GM21737 (cell line): ENCODE measurements at regions not wholly inside any gene's neighbourhood (a gene's known extent, or its start where the extent isn't known, plus 50 kb on each side); places are given as distances from the start of the nearest gene placed in this dataset.

Experiments used
- ATAC-seq: cut with Tn5 transposase; IDR thresholded peaks from one replicate; pipeline ENCODE4 v1.9.1; 2021; ENCODE audit warnings: mild to moderate bottlenecking, moderate library complexity; ENCODE audit not compliant: unreplicated experiment

DNA sequence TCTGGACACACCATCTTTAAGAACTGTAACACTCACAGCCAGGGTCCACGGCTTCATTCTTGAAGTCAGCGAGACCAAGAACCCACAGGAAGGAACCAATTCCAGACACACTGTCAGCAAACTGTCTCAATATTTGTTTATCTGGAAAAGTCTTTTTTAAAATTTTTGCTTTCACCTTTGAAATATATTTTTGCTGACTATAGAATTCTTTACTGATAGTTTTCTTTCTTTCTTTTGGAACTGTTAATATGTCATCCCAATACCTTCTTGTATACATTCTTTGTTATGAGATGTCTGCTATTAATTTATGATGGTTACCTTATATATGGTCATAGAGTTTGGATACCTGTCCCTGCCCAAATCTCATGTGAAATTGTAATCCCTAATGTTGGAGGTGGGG is 145.1 kb upstream of the IRX4 start:
- no peak for ATAC-seq

DNA sequence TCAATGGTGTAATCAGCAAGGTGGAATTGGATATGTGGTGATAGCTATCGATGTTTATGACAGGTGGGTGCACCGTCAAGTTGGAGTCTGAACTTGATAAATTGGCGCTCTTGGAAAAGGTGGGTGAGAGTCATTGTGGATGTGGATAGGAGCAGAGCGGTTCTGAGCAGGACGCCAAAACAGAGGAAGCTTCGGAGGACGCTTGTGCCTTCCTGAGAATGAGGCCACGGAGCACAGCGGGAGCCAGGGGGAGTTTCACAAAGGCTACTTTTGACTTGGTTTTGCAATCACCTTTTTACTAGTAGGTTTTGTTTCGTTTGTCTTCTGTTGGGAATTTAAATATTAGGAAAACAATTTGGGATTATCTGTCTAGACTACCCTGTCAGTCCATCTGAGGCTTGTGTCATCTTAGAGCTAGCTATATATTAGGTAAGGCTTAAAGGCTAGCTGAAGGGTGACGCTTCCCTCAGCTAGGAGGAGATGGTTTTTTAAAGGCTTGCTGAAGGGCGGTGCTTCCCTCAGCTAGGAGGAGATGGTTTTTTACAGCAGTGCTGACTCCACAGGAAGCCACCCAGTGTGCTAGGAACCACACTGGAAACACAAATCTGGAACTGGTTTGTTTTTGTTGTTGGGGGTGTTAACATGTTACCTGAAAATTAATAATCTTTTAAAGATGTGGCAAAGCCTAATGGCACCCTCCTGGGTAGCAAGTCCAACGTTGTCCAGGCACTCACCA is 142.4 kb upstream of the IRX4 start:
- ATAC-seq = no peak

DNA sequence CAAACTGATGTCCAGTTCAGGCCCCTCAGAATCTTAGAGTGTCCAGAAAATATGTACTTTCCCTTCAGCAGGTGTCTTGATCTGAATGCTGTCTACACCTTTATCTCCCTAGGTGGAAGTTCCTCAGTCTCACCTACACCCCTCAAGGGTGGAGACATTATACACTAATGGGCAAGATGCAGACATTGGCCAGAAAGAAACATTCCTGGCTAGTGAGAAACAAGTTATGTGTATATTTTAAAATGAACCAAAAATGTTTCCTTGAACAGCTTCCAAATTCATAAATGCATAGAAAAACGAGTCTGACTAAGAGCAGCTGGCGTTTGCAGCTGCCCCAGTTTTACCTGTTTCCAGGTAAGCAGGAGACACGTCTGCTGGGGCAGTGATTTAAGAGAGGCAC is 140.5 kb upstream of the IRX4 start:
- no peak for ATAC-seq

DNA sequence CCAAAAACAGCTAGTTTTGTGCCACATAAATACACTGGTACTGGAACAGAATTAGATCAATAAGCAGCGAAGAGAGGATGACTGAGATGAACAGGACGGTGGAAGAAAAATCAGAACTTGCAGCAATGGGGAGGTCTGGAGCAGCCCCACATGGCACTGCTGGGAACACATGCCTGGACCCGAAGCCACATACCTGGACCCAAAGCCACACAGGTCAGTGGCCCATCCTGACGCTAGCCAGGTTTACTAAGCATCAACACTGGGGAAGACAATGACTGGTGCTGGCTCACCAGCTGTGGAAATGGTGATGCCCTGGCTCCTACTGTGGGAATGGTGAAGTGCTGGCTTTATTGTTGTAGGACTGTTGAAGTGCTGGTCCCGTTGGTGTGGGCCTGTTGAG is 139.7 kb upstream of the IRX4 start:
- no peak for ATAC-seq

DNA sequence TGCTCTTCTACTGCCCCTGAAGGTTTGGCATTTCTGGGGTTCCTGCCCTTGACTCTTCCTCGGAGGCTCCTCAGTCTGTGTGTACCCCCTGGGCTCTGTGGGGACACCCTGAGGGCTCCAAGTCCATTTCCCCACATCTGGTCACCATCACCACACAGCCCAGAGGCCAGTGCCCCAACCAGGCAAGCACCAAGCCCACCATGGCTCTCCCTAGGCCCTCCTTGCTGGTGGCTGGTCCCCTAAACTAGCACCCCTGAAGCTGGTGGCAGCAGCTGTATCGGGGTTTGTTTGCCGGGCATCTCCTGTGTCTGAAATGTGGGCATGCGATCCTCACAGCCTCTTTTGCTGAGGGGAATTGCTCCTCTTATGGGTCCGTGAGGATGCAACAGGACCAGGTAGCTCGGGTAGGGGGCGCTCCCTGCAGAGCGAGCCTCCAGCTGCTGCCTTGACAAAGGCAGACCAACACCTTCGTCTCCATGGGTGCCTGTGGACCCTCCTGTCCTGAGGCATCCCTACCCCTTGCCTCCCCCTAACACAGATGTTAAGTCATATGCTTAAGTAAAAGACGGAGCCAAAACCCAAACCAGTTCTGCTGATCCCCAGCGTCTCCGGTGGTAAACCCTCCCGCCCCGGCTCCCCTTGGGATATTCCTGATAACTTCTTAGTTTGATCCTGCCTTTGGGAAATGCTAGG is 138.9 kb upstream of the IRX4 start:
- ATAC-seq = no peak

DNA sequence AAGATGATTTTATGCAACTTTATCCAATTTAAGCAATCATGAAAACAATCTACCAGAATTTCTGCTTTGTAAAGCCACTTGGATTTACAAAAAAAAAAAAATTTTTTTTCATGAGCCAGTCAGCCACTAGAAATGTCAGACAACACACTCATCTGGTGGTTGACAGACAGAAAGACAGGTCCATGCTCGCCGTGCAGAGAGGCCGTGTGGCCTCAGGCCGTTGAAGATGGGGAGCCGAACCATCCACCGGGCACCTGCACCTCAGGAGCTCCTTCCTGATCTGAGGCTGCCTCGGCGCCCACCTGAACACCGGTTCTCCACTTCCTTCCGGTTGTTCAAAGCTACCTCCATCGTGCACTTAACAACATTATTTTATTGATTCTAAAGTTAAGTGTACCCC is 138.0 kb upstream of the IRX4 start:
- ATAC-seq = no peak

DNA sequence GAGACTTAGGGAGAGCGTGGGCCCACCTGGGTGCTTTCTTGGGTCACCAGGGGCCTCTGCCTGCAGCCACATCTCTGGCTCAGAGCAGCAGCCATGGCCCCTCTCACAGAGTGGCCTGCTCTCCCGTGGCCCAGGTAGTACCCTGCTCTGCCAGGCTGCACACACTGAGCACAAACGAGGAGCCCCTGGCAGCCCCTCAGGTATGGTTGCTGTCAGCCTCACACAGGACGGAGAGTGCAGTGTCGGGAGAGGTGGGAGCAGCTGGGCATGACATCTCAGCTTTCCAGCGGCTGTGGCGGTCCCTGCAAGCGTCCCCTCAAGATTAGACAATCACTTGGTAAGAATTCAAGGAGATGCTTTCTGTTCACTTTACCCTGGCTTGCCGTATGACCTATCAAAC is 137.0 kb upstream of the IRX4 start:
- no peak for ATAC-seq

DNA sequence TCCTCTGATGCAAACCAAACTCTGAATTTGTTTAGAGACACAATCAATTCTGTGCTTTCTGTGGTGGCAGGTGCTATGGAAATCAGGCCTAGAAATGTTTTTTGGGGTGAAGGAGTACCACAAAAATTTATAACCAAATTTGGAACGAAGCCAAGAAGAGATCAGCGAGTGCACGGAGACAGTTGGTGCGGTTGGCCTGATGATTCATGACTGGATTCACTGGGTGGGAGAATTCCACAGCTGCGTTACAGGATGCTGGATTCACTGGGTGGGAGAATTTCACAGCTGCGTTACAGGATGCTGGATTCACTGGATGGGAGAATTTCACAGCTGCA is 135.6 kb upstream of the IRX4 start:
- no peak for ATAC-seq

DNA sequence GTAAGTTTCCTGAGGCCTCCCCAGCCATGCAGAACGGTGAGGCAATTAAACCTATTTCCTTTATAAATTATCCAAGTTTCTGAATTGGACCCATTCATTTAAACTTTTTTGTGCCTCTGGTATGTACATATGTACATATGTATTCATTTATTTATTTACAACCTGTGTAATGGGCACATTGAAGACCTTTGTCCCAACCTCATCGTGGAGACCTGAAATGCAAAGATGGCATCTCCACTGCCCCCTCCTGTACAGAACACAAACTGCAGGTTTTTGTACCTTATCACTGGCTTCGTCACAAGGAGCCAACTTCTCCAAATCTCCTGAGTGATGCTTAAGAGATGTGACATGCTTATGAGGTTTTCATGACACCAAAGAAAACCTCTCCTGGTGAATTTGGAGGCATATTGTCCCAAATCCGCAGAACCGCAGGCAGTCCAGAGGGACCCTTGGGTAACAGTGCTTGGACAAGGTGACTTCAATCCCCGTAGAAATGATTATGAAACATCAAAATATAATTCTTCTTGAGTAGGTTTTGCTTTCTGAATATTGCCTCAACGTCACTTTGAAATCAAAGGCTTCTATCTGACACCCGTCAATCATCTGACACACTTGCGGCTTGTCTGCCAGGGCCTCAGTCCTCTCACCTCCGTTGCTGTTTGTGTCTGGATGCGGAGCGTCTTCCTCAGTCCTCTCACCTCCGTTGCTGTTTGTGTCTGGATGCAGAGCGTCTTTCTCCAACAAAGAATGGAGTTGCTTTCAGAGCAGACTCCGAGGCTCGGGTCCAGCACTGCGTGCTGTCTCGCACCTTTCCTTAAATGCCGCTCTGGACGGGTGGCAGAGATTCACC is 135.0 kb upstream of the IRX4 start:
- ATAC-seq = no peak

DNA sequence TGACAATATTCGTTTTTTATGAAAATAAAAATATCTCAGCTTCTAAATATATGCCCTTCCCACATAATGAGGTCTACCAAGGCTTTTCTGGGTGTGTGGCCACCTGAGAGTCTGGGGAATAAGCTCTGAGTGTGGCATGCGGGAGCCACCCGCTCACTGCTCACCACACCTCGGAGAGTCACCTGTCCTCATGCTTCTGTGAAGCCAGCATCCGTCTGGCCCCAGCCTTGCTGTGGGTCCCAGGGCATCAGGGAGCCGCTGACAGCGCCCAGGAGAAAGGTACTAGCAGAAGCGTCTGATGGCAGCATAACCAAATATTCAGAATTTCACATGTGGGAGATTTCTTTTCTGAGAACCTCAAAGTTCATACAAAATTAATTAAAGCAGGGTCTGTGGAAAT is 133.2 kb upstream of the IRX4 start:
- ATAC-seq = no peak

DNA sequence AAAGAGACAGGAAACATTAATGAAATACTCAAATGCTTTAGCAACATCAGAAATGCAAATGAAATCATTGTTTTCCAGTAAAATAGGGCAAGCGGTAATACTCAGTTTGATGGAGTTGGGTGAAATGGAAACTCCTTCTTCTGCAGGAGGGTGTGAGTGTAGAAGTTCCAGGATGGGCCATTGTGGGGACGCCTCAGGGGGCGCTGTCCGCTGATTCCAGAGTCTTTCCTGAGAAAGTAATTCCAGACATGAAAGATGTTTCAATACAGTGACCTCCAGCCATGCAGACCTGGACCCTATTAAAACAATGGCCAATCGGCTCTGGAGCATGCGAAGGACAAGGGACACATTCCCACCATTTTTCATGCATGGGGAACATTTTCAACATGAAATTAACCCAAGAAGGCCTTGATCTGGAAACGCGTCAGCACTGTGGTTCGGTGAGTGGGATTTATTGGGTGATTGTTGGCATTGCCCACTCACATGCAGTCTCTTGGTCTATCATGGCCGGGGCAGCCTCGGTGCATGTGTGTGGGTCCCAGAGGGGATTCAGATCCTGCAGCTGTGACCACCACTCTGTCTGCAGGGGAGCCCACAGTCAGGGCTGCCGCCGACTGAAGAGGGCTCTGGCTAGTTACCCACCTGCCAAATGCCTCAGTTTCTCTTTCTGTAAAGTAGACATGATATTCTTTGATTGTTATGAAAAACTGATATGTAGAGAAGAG is 132.6 kb upstream of the IRX4 start:
- no peak for ATAC-seq

DNA sequence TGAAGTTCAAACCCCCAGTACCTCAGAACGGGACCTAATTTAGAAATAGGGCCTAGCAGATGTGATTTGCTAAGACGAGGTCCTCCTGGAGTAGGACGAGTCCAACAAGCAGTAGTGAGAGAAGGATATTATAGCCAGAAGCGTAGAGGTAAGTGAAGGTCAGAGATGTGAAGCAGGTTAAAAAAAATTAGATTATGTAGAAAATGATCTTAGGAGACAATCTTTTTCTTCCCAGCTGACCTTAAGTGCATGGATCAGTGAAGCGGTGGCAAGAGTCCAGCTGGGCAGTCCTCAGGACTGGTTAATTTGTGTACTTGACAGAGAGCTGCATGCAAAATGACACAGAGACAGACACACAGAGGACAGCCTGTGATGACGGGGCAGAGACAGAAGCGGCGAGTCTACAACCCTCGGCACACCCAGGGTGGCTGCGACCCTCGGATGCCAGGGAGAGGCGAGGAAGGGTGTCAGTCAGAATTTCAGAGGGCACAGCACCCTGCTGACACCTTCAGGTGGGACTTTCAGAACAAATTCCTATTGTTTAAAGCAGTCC is 131.4 kb upstream of the IRX4 start:
- no peak for ATAC-seq

DNA sequence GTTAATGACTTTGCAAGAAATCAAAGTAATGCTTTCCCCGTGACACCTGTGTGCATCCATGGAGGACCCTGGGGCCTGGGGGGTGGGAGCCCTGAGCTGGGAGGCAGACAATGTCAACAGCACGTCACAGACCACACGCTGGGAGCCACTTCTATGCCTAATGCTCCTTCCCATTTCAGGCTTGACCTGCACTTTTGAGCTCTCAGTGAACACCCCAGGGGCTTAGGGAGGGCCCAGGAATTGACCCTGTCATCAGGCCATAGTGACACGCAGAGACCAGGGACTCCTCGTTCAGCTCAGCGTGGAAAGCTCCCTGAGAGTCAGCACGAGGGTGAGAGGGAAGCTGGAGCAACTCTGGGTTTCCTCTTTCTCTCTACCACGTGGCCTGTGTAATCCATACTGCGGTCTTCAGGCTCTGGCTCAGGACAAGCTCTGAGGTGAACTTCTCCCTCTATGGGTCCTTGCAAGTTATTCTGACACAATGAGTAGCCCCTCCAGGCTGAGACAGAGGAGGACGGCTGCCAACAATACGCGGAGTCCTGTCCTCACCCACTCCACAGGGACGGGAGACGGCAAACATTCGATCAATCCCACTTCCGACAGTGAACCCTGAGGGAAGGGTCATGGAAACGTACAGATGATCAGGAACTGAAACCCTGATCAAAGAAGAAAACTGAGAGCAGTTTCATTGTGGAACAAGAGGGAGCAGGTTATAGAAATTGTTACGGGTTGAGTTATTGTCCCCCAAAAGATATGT is 130.8 kb upstream of the IRX4 start:
- no peak for ATAC-seq

DNA sequence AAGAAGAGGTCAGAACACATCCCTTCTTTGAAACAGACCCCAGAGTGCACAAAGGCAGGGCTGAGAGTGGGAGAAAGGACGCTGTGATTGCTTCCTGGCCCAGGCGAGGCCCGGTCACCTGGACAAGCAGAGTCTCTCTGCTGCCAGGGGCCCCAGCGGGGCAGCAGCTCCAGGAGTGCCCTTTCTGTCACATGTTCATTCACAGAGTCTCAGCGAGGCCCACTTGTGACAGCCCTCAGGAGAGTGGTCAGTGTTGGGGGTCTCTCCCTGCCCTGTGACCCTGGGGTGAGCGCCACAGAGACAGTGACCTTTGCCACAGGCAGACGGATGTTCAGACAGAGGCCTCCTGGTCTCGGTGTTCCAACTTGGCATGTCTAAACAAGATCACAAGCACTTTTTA is 130.2 kb upstream of the IRX4 start:
- no peak for ATAC-seq

DNA sequence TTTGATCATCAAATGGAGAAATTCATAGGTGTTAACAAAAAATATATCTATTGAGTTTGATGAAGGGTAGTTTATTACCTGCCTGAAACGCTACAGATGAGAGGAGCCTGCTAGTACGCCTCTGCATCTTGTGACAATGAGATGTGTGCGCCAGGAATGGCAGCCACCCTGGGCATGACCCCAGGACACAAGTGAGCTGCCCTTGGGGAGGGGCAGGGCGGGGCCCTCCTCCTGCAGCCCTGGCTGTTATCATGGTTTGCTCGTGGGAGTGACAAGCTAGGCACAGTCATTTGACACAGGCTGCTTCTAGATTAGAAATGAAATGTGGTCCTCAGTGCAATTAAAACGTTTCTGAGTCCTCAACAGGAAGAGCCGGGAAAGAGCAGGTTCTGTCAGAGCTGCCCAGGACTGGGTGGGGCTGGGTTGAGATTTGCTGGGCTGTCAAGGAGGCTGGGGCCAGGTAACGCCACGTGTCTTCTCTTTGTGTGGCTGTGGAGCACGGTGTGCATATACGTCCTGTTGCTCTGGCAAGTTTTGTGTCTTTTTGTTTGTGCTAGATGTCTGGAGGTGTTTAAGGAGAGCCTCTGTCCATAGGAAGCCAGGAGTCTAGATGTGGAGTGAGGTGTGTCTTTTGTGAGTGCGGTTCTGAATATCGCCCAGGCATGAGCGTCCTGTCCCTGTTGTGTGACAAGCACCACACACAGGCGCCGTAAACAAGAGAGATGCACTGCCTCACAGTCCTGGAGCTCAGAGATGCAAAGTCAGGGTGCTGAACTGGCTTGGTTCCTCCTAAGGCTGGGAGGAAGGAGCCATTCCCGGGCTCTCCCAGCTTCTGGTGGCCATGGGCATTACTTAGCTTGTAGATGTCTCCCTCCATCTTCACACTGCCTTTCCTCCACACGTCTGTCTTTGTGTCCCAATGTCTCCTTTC is 129.0 kb upstream of the IRX4 start:
- ATAC-seq = no peak

DNA sequence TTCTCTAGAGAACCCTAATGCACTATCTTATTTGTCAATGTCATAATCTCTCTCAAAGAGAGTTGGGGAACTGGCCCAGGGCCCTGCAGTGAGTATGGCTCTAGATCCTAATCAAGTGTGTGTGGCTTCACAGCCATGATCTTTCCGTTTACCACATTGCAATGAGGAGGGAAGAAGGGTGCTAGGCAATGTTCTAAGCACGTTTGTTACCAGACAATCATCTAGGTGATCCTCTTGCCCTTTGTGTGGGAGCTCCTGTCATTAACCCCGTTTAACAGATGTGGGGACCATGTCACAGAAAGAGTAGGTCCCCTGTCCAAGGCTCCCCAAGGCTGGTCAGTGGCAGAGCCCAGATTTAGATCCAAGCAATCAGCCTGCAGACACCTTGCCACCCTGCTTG is 128.2 kb upstream of the IRX4 start:
- ATAC-seq = no peak

DNA sequence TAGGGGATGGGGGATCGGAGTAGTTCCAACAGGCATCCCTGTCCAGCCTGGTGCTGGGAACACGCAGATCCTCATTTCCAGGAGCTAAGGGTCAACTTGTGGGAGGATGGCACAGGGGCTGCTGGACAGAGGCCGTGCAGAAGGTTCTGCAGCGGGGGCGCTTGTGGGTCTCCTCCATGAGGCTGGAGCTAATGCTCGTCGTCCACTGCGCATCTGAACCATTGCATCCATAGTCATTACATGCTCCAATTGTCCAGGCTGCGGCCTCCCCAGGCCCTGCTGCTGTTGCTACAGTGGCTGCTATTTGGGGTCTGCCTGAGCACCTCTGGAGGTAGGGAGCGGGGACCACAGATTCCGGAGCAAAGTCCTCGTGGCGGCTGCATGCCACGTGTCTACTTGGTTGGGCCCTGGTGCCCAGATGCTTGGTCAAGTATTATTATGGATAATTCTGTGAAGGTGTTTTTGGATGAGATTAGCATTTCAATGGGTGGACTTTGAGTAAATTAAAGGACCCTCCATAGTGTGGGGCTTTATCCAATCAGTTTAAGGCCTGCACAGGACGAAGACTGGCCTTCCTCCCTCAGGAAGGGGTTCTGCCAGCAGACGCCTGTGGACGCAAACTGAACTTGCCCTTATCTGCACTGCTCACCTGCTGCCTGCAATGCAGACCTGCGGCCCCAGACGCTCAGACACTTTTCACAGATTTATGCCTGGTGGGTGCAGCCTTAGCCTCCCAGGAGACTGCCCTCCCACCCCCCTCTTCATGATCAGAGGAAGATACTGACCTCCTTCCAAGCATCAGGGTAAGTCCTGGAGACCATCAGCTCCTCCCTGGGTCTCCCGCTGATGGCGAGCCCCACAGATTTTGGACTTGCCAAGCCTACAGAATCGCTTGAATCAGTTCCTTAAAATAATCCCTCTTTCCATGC is 127.5 kb upstream of the IRX4 start:
- ATAC-seq = no peak
